Right renal pelvis (tissue), 4 donors: ENCODE measurements at regions not wholly inside any gene's neighbourhood (a gene's known extent, or its start where the extent isn't known, plus 50 kb on each side); places are given as distances from the start of the nearest gene placed in this dataset.

Experiments
- DNase-seq, 4 donors: peaks; one replicate each; pipeline ENCODE4 v3.0.0-alpha.2; 2013; ENCODE audit warnings: low read depth in 4 of 4, low spot score in 3 of 4, missing footprints in 1 of 4

DNA sequence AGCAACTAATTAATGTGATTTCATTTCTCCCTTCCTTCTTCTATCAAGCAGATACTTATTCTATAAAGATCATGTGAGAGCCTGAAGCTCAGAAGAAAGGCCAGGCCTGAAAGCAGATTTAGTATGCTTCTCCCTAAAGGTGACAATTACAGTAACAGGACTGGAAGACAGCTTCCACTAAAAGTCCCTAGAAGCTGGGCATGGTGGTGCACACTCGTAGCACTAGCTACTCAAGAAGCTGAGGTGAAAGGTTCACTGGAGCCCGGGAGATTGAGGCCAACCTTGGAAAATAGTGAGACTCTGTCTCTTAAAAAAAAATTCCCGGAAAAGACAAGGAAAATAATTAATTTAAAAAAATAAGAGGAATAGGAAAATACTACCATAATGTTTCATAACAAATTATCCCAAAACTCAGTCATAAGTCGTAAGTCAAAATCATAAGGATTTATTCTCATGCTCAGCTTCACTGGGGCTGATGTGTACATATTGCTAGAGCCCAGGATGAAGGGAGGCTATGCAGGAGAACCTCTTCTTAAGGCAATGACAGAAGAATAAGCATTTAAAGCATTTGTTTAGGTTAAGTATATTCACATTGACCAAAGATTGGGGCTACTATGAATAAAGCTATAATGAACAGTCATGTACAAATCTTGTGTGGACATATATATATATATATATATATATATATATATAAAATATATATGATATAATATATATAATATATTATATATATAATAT lies 210.8 kb upstream of the SMARCA2 start:
- DNase-seq = no peak

DNA sequence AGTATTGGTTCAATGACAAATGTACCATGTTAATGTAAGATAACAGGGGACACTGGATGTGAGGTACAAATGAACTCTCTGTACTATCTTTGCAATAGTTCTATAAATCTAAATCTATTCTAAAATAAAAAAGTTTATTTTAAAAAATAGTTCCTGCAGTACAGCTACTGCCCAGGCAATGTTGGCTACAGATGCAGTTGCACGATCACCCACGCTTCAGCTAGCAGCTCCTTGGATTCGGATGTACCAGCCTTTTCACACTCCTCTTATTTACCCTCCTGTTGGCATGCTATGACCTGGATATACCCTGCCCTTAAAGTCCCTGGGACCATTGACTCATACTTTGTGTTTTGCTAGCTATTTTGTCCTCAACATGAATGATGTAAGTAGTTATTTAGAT lies 185.4 kb upstream of the SMARCA2 start:
- no peak for DNase-seq

- no peak for DNase-seq
These were observed 182.2 kb upstream of the SMARCA2 start for GRCh38 chr9:1832960-1833359.

- peak; percentile 8 to 17 (median 12) for DNase-seq
These were observed 177.6 kb upstream of the SMARCA2 start for GRCh38 chr9:1837453-1838084.

DNA sequence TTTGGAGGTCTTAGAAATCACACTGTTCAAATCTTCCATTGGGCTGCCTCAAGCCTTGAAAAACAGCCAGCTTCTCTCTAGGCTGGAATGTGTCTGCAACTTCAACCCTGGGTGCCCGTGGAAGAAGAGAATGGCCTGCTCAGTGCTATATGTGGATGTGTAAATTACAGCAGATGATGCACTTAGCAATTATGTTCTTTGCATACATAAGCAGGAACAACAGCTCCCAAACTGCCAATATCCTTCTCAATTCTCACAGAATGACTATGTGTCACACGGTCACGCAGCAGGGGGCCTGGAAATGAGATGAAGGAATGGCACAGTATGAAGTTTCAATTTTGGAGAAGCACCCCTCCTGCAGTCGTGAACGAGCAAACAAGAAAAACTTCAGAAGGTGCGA lies 175.2 kb upstream of the SMARCA2 start:
- DNase-seq = no peak

DNA sequence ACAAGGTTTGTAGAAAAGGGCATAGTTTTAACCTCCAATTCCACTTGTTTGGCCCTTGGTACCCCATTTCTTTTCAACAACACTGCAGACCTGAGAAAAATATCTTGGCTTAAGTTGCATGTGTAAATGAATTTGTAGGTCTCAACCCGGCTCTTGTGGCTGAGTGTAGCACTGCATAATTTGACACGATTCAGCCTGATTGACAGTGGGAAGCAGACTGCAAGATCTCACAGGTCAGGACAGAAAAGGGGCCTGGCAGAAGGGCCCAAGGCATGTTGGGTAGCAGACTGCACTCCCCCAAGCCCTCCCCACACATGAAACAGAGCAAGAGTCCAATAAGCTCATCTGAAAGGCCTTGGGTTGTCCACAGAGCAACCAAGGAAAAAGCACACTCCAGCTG lies 169.7 kb upstream of the SMARCA2 start:
- DNase-seq = no peak

DNA sequence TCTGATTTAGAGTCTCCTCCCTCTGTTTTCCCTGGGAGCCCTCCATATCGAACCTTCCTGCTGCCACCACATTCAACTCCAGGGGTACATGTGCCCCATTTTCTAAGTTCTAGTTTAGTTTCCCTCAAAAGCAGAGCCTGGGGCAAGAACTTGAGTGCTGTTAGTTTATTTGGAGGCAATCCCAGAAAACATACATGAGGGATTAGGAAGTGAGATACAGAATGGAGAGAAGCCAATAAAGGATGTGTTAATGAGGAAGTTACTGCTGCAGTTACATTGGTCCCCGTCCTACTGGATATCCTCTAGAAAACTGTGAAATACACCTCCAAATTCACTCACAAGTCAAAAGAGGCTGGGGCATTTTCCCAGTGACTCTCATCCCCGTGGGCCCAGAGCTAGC lies 159.4 kb upstream of the SMARCA2 start:
- DNase-seq = no peak

DNA sequence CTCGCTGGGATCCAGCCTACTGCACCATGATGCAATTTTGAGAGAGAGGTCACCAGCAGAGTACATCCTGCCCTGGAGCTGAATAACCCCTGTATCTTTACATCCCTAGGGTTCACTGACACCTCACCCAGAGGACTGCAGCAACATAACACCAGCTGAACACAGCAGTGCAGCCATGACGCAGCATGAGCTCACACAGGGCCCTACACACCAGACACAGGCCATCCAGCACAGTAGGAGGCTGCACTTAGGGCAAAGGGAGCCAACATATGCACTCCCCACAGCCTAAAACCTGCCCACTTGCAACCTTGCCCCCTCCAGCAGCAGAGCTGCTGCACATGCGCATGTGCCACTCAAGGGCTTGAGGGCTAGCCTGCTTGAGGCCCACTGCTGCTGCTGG lies 157.3 kb upstream of the SMARCA2 start:
- no peak for DNase-seq

DNA sequence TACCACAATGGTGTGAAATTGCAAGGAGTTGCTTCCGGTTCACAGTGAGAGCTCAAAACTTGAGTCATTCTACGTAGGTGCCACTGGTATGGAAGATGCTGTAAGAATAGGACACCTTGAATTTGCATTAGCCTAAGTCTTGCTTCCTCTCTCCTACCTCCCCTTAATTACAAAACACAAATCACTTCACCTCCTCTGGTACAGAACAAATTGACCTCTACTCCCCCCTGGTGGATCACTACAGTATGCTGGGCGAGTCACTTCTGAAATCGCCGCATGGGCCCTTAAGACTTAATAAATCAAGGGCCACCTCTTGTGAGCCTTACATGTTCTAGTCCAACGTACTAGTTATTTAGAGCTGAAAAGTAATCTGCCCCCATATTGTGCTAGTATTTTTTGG lies 145.3 kb upstream of the SMARCA2 start:
- peak; percentile 4 to 10 (median 6) for DNase-seq

- no peak for DNase-seq
These were observed 144.2 kb upstream of the SMARCA2 start for GRCh38 chr9:1870915-1871314.

GRCh38 chr9:1871626-1872419 lies 143.3 kb upstream of the SMARCA2 start:
- DNase-seq = no peak

DNA sequence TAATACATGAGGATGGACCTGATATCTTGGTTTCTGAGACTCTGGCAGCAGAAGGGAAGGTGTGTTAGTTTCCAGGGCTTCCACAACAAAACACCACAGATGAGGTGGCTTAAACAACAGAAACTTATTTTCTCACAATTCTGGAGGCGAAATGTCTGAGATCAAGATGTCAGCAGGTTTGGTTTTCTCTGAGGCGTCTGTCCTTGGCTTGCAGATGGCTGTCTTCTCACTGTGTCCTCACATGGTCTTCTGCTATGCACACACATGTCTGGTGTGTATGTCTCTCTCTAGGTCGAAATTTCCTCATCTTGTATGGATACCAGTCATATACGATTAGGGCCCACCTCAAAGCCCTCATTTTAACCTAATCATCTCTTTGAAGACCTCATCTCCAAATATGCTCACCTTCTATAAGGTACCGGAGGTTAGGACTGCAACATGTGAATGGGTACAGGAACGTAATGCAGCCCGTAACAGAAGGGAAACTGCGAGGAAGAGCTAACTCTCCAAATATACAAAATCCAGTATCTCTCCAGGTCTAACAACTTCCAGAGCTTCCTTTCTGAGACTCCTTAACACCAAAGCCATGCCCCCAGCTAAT lies 139.8 kb upstream of the SMARCA2 start:
- no peak for DNase-seq

DNA sequence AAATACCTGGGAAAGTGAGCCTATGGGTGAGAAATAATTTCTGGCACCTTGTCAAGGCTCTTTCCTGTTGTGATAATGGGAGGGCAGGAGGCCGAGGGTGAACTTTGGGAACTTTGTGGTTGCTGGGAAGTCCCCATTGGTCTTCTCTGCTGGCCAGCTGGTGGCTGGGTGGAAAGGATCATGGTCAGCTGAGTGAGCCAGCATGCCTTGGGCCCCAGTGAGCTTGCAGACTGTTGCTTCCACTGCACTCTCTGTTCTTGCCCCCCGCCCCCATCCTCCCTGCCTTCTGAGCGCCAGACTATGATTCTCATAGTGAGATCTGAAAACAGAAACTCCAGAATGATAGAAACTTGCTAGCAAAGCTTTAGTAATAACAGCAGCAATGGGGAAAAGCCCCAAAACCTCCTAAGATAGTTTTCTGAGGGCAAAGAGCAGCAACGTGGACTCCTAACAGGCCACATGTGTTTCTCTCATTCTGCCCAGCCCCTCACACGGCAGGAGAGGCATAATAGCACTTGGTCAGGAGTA lies 139.2 kb upstream of the SMARCA2 start:
- DNase-seq = no peak

GRCh38 chr9:1876891-1877496 lies 138.2 kb upstream of the SMARCA2 start:
- no peak for DNase-seq

DNA sequence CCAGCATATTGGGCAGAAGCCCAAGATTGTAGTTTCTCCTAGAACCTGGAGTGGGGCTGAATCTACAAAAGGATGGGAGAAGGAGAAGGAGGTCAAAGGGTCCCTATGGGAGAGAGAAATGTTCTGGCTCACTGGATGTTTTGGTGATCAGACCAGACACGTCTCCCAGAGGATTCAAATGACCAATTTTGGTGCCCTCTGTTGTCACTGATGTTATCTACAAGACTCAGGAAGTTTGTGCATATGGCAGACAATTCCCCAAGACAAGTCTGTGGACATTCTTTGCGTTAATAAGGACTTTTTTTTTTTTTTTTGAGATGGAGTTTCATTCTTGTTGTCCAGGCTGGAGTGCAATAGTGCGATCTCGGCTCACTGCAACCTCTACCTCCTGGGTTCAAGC lies 137.2 kb upstream of the SMARCA2 start:
- DNase-seq = no peak

- no peak for DNase-seq
These were observed 136.3 kb upstream of the SMARCA2 start for GRCh38 chr9:1878811-1879210.

DNA sequence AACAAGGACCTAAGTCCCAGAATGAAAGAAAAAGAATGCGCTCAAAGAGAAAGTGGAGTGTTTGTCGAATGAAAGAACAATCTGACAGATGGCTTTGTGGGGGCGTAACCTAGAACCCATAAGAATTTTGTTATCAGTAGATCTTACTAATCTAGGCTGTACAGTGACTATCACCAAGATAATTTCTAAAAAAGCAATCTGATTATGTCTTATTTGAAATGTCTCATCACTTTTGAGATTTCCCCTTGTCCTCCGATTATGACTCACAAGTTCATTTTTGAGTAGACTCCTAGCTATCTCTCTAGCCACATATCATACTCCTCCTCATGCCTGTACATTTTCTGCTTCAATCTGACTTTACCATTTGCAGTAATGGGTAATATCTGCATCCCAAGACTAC lies 135.6 kb upstream of the SMARCA2 start:
- DNase-seq = no peak

DNA sequence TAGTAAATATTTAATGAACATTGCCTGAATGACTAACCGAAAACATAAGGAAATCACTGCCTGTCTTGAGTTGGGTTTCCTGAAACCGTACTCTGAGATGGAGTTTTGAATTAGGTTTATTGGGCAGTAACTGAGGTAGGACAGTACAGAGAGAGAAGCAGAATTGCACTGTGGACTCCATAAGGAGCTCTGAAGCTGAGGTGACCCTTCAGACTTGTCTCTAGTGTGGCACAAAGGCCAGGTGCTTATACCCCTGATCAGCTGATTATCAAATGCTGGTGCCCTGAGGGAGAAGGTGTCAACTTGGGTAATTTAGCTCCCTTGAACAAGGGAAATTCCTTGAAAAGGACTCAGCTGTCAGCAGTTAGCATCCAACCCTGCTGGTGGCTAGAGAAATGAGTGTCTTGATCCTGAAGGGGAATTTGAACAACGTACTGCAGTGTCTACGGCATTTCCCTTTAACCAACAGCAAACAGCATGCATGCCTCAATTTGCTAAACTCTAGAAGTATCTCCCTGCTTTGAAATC lies 135.0 kb upstream of the SMARCA2 start:
- DNase-seq = no peak

DNA sequence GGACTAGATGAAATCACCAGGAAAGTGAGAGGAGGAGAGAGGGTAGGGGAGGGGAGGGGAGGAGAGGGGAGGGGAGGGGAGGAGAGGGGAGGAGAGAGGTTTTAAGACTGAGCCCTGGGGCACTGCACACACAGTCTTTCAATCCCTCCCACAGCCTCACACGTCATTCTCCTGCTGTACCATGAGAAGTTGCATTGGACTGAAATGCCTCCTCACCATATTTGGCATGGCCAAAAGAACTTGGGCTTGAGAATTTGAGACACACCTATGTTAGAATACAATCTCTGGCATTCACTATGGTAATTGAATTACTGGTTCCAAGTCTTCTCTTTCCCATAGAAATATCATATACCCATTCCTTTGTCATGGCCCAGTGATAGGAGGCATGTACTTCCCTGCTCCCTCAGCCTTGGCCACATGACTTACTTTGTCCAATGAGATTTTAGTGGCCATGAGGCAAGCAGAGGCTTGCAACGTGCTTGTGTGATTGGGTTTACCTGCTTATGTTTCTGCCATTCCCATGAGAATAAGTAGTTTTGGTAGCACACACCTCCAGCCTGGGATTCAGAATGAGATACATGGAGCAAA lies 133.3 kb upstream of the SMARCA2 start:
- DNase-seq = no peak
